Body of pancreas (tissue), 4 donors: ENCODE measurements at regions not wholly inside any gene's neighbourhood (a gene's known extent, or its start where the extent isn't known, plus 50 kb on each side); places are given as distances from the start of the nearest gene placed in this dataset.

Experiments used
- CTCF ChIP-seq, 7 experiments: fragments of 450-650 bp in 4 of 7; fragments of 200-600 bp in 3 of 7; sonication (generic) in 3 of 7; IDR thresholded peaks; one replicate each; pipeline ENCODE4 v1.5.1; 2016 to 2019; ENCODE audit warnings: antibody characterized with exemption in 7 of 7
- POLR2A ChIP-seq, 3 donors: fragments of 450-650 bp; IDR thresholded peaks; one replicate each; pipeline ENCODE4 v1.6.1; 2016; ENCODE audit warnings: antibody characterized with exemption in 3 of 3, mild to moderate bottlenecking in 2 of 3

- TF ChIP-seq CTCF (IDR thresholded peaks at IDR 0.05), result no peak
- no peak for TF ChIP-seq POLR2A (IDR thresholded peaks at IDR 0.05)
Measured at GRCh38 chr12:124194264-124194892, 100.5 kb upstream of the RFLNA start.
